Activated CD4-positive, alpha-beta T cell treated with anti-CD3 and anti-CD28 coated beads, Interleukin-2, amount 50 U/mL, for 48 hours (primary cell): ENCODE measurements at regions not wholly inside any gene's neighbourhood (a gene's known extent, or its start where the extent isn't known, plus 50 kb on each side); places are given as distances from the start of the nearest gene placed in this dataset.

Source experiments
- DNase-seq, 2 experiments: peaks; one replicate each; pipeline ENCODE4 v3.0.0-alpha.2; 2020

GRCh38 chr22:48976556-48977535 lies 850.8 kb downstream of the BRD1 start:
- no peak for DNase-seq

- DNase-seq = no peak
Observed at GRCh38 chr22:48975886-48976285, 851.8 kb downstream of the BRD1 start.

- DNase-seq = no peak
Observed at GRCh38 chr22:48975316-48975741, 852.3 kb downstream of the BRD1 start.

- no peak for DNase-seq
Observed at GRCh38 chr22:48974443-48975315, 853.0 kb downstream of the BRD1 start.

GRCh38 chr22:48973694-48974041 lies 854.0 kb downstream of the BRD1 start:
- DNase-seq = no peak

GRCh38 chr22:48972979-48973693 lies 854.5 kb downstream of the BRD1 start:
- no peak for DNase-seq

GRCh38 chr22:48968201-48968959 lies 859.3 kb downstream of the BRD1 start:
- DNase-seq = no peak

- DNase-seq = no peak
Observed at GRCh38 chr22:48963405-48963804, 864.3 kb downstream of the BRD1 start.

- DNase-seq = no peak
Observed at GRCh38 chr22:48961705-48962104, 866.0 kb downstream of the BRD1 start.

GRCh38 chr22:48960980-48961660 lies 866.6 kb downstream of the BRD1 start:
- no peak for DNase-seq

- no peak for DNase-seq
Observed at GRCh38 chr22:48960576-48960975, 867.1 kb downstream of the BRD1 start.

- no peak for DNase-seq
Observed at GRCh38 chr22:48959496-48959895, 868.2 kb downstream of the BRD1 start.

- no peak for DNase-seq
Observed at GRCh38 chr22:48957987-48958321, 869.7 kb downstream of the BRD1 start.

- DNase-seq = no peak
Observed at GRCh38 chr22:48957311-48957986, 870.2 kb downstream of the BRD1 start.

GRCh38 chr22:48955351-48956311 lies 872.0 kb downstream of the BRD1 start:
- no peak for DNase-seq

- DNase-seq = no peak
Observed at GRCh38 chr22:48954781-48955311, 872.8 kb downstream of the BRD1 start.

GRCh38 chr22:48953830-48954229 lies 873.8 kb downstream of the BRD1 start:
- DNase-seq = no peak

GRCh38 chr22:48953103-48953720 lies 874.5 kb downstream of the BRD1 start:
- no peak for DNase-seq
